T1000 (cell line): ENCODE measurements at regions not wholly inside any gene's neighbourhood (a gene's known extent, or its start where the extent isn't known, plus 50 kb on each side); places are given as distances from the start of the nearest gene placed in this dataset.
"Not testable (repeated sequence)": the region's sequence is repeated elsewhere in the genome, so short reads cannot be mapped to it uniquely, and the experiment has no call there.

Experiments used
- DNase-seq: peaks from one replicate; lab custom pipeline; 2025; ENCODE audit warnings: mixed read lengths; lab: John Stamatoyannopoulos, UW

DNA sequence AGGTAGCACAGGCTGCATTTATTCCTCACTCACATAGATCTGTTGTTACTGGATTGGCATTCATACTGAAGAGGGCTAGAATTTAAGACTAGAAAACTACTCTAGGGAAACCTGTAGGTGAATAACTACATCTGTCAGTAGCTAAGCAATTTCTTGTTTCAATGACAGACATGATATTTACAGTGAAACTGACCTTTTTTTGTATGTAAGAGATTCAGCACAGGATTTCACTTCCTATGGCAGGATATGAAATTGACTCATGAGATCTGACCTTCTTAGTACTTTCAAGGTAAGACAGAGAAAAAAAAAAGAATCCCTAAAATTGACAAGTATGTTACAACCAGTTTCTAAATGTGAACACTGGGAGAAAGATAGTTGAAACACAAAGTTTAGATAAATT lies 189.8 kb upstream of the SLC16A7 start:
- no peak for DNase-seq

DNA sequence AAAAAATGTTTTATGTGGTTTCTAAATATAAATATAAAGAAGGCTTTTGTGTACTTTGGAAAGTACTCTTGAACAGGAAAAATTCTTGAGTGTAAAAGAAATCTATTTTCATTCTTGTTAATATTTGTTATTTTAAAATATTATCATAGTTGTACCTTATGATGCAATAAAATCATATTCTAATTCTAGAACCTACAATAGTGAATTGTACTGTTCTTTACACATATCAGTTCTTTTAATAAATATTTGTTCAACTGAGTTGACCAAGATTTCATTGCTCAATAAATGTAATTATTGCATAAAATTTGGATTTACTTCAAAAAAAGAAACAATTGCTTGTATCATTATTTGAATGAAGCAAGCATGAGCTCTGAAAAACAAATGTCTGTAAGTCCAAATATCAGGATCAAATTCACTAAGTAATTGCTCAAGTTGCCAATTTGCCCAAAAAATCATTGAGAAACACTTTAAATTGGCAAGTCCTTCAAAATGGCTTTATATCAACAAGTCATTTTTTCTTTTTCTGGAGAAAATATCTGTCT lies 191.6 kb upstream of the SLC16A7 start:
- no peak for DNase-seq

DNA sequence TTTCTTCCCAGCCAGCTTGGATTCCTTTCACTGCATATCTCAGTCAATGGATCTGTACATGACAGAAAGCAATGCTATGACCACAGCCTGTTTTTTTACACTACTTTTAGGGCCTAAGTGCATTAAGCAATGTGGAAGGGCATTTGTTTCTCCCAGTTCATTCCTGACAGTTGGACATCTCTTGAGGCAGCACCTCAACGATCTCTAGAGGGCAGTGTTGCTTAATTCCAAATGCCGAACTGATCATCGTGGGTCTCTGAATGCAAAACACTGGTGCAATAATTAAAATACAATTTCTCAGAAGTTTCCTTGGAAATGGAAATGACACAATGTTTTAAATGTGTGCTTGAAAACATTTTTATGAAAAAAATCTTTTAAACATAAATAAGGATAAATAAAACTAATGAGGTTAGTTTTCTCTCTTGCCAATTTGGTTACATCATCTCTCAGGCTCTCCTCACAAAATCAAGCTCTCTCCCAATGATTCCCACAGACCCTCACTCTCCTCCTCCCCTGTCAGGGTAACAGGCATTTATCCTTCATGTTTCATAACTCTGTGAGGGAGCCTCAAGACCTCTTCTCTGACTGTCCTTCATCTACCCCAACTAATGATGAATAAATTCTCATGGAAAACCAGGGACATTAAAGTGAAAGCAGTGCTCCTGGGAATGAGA lies 192.4 kb upstream of the SLC16A7 start:
- DNase-seq, result no peak

DNA sequence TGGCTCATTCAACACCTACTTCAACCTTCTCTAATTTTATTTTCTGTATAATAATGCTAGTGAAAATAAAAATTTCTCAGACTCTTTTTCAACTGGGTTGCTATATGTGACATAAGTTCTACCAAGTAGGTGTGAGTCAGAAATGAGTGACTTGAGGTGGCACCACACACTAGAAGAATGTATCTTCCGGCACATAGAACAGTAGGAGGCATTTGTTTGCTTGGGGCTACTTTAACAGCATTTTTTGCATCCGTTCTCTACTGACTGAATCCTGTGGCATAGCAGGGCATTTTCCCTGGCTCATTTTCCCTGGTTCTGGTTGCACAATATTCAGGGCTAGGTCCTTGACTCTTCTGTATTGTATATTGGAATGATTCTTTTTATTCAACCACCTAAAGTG lies 194.0 kb upstream of the SLC16A7 start:
- DNase-seq, result no peak

DNA sequence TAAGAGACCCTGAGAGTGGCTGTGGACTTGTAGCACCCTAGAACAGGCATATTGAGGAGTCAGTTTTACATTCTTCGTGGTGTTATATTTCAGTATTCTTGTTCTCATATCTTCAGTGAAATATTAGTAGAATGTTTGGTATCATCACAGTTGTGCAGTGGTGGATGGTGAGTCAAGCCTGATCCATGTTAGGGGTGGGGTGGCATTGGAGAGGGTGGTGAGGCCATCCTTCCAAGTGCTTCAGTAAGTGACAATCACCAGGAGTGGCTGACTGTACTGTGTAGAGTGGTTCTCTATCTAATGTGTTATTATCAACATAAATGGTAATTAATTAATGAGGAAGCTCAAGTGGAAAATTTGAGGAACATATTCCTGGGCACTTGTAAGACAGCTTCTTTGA lies 197.7 kb upstream of the SLC16A7 start:
- DNase-seq, result no peak

DNA sequence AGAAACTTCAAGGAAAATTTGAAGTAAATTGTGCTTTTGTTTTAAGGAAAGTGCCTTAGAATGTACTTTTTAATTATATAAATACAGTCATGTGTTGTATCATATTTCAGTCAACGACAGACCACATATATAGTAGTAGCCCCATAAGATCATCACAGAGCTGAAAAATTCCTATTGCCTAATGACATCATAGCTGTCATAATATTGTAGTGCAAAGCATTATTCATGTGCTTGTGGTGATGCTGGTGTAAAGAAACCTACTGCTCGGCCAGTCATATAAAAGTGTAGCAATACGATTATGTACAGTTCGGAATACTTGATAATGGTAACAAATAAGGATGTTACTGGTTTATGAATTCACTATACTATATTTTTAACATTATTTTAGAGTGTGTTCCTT lies 198.9 kb upstream of the SLC16A7 start:
- no peak for DNase-seq

DNA sequence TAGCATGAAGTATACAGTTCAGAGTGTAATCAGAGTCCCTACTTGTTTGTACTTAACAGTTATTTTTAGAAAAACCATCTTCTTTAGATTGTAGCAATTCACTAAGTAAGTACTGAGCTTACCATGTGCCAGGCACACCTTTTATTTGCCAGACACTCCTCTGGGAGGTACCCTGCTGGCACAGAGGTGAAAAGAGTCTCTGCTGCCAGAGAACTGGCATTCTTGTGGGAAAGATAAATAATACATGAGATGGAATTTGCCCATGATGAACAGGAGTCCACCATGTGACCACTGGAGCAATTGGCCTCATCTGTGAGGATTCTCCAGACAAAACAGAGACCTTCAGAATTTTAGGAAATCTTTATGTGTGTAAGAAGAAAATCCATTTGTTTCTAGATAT lies 199.3 kb upstream of the SLC16A7 start:
- DNase-seq, result no peak

DNA sequence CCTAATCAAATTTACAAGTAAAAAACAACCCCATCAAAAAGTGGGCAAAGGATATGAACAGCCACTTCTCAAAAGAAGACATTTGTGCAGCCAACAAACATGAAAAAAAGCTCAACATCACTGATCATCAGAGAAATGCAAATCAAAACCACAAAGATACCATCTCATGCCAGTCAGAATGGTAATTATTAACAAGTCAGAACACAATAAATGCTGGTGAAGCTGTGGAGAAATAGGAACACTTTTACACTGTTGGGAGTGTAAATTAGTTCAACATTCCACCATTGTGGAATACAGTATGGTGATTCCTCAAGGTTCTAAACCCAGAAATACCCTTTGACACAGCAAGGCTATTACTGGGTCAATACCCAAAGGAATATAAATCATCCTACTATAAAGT lies 200.5 kb upstream of the SLC16A7 start:
- DNase-seq, result not testable (repeated sequence)

DNA sequence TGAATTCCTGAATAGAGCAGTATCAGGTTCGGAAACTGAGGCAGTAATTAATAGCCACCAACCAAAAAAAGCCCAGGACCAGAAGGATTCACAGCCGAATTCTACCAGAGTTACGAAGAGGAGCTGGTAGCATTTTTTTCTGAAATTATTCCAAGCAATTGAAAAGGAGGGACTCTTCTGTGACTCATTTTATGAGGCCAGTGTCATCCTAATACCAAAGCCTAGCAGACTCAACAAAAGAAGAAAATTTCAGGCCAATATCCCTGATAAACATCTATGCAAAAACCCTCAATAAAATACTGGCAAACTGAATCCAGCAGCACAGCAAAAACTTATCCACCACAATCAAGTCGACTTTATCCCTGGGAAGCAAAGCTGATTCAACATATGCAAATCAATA lies 202.3 kb upstream of the SLC16A7 start:
- DNase-seq, result no peak

DNA sequence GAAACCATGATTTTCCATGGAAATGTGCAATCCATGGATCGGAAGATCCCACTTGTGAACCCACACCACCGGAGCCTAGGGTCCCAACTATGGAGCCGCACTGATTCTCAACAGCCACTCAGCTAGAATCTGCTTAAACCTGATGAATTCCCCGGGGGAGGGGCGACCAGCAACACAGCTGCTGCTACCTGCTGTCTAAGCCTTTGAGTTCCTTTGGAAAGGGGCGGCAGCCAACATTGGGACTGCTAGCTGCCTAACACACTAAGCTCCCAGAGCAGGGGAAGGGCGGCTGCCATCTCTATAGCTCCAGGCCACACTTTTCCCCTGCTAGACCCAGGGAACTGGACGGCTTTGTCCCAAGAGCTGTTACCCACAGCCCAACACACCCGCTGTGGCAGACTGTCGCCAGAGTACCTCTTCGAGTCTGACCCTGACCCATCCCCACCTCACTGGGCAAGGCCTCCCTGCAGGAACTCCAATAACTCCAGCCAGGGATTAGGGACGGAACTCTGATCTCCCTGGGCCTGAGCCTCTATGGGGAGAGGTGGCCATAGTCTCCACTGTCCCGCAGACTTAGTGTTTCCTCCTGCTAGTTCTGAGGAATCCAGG lies 205.8 kb upstream of the SLC16A7 start:
- DNase-seq, result no peak

DNA sequence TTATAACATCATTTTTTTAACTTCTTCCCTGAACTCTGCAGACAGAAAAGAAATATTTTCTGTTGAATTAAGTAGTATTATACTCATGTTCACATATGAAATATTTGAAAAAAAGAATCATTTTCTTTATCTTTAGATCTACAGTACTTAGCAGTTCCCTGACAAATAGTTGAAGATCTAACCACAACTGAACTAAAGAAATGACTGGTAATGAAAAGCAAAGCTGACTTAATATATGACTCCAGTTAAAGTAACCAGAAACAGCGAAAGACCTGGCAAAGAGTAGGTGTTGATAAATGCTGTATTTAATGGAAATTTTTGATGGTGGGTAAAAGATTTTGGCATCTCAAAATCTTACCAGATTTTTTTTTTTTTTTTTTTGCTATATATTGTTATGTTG lies 207.1 kb upstream of the SLC16A7 start:
- DNase-seq, result no peak

DNA sequence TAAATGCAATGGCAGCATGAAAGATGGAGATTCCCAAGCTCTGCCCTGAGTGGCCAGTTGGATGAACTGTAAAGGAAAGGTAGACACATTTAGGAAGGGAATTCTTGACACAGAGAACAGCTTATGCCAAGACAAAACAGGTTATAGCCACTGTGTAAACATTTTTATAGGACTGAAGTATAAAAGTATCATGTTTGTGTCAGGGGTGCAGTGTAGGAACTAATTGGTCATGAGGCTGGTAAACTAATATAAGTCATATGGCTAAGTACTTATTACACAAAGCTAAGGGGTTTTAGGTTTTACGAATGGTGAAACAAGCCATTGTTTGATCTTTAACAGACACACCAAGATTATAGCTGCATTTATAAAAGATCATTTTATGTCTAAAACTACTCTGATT lies 207.7 kb upstream of the SLC16A7 start:
- no peak for DNase-seq

DNA sequence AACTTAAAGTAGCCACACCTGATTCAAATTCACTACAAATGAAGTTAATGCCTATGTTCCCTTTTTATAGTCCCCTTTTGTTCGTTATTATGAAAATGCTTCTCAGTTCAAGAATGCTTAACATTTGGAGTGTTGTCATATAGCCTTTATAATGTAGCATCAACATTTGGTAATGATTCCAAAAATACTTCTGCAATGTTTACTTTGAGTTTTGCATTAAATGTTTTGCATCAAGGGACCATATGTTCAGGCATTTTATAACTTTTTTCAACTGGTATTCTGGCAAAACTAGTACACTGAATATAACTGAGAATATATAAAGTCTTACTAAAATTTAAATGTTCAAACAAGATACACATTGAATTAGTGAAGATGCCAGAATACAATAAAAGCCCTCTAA lies 209.6 kb upstream of the SLC16A7 start:
- no peak for DNase-seq

DNA sequence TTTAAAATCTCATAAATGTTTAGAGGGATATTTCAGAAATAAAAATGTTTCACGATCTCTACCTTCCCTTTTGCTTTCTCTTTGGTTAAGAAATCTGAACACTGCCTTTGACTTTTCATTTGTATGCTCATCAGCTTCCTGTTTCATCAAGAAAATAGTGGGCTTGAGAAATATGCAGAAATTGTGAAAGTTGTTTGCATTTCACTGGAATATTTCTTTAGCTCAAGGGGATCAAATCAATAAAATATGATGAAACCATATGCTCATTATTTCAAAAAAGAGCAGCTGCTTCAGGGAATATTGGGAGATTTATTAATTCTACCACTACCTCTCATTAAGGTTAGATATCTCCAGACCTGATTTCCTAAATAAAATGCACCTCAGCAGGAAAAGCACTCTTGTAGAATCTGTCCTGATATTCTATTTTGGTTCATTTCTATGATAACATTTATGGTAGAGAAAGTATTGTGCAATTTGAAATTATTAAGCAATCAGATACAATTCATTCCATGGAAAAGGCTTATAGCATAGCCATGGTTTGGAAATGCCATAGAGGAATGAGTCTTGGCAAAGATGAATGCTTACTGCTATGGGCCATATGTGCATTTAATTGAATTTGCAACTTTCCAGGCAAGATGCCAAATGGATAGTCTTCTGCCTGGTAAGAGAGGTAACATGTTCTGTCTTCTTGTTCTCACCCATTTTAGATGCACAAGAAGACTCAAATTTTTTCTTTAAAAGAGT lies 212.6 kb upstream of the SLC16A7 start:
- DNase-seq, result no peak

DNA sequence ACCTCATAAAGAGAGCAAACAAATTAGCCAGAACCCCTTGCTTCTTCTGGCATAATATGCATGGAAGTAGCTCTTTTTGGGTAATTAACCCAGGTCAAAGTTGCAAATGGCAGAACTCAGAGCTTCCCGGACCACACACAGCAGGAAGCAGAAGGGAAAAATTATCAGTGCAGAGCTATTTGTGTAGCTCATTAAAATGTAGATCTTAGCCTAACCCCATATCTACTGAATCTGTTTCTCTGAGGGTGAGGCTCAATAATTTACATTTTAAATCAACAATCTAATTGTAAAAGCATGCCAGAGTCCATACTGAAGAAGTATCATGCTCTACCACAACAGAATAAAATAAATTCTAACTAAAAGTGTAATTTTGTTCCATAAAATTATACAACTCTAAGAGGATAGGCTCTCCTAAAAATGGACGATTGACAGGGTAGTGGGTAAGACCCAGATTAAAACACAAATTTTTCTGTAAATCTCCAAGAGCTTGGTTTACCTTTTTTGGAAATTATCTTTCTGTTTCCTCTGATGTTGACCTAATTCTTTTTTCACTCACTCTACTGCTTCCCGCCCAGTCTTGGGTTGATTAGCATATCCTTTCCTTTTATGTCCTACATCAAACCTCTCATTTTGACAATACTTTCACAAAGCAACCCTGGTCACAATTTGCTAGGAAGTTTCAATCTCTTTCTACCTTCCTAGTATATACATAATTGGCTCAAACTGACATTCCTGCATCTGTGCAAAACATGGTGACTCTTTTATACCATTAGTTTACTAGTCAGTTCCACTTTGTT lies 213.3 kb upstream of the SLC16A7 start:
- DNase-seq, result no peak

DNA sequence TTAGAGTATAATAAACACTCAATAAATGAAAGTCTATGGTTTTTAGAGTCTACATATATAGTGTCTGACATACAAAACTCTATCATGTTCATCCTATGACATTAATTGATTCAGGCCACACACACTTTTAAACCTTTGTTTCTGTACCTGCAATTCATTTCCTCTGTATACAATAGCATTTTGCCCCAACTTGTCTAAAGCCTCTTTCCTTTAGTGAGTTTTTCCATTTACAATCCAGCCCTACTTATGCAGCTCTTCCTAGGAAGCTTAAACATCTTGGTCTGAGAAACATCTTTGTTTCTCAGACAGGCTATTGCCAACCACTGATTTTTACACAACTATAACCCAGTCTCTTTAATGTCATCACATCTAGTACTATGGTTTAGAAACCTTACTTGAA lies 214.7 kb upstream of the SLC16A7 start:
- no peak for DNase-seq

DNA sequence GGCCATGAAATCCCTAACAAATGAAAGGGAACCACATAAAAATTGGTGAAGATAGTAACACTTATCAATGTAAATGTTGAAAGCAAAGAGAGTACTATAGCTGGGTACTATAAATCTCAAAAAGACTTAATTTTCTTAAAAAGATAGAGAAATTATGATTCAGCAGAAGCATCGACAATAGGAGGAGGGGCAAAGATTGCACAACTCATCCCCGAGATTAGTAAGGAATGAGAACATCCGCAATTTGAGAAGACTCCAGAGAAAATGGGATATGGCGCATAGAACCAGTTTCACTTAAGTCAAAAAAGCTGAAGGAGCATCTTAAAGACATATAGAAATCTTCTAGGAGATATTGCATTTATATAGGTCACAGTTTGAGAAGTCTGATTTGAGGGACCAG lies 220.2 kb upstream of the SLC16A7 start:
- no peak for DNase-seq

DNA sequence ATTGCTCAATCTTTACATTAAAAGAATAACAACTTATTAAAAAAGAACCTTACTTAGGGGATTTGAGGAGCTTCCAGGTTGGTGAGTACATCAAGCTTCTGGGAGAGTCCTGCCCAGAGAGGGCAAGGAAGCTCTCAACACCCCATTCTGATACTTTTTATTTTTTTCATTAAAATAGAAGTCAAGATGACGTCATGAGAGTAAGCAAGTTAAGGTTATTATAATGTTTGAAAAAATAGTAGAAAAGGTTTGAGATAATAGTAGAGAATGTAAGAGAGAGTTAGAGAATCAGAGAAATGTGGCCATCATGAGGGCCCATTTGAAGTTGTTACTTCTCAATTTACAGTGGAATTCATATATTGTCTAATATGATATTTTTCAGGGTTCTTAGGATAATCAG lies 221.0 kb upstream of the SLC16A7 start:
- DNase-seq, result no peak

DNA sequence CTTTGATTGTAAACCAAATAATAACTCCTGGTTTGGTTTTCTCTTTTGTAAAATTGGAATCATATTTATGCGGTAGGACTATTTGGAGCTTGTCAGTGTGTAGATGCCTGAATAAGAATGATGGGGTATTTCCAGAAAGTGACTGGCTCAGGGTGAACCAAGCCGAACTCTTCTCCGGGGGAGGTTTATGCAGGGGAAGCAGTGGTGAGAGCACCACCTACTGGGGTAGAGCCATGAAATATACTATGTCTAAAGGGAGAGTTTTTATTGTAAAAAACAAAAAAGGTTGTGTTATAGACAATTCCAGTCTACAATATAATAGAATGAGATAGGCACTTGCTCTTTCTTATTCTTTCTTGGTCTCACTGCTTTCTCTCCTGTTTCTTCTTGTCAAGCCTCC lies 222.9 kb upstream of the SLC16A7 start:
- no peak for DNase-seq

DNA sequence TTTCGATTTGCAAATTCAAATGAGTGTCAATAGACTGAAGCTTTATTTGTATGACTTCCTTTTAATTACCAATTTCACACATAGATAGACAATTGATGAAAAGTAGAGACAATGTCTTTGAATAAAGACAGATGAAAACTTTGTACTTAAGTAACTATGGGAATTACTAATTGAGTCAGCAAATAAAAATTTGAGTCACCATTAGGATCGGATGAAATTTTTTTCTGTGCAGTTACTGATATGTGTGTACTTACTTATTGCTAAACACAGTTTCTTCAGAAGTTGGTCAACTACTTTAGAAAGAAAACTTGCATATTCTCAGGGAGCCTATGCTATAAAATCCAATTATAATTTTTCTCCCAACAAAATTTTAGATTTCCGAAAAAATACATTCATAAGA lies 224.9 kb upstream of the SLC16A7 start:
- DNase-seq, result no peak

DNA sequence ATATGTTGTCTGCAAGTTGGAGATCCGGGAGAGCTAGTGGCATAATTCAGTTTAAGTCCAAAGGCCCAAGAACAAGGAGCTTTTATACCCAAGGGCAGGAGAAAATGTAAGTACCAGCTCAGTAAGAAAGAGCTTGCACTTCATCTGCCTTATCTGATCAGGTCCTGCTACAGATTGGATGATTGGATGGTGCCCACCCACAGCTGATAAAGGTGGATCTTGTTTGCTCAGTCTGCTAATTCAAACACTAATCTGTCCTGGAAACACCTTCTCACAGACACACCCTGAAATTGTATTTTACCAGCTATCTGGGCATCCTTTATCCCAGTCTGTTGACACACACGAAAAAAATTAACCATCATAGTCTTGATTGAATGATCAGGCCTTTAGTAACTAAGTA lies 230.7 kb upstream of the SLC16A7 start:
- DNase-seq, result no peak

DNA sequence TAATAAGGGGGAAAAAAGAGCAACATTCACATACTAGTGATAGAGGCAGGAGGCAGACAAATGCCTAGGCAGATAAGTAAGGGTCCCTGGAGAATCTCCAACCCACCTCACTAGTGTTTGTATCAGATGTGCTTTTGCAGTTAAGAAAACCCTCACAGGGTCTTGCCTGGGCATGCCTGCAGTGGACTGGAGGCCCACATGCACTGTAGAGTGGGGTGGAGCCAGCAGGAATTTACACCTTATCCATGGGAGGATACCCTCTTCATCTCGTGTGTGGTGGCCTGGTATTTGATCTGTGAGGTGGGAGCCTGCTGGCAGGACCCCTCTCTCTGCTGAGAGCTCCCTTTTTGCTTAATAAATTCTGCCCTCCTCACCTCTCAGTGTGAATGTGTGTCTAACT lies 238.0 kb upstream of the SLC16A7 start:
- no peak for DNase-seq
